ENCODE measurements at regions not wholly inside any gene's neighbourhood (a gene's known extent, or its start where the extent isn't known, plus 50 kb on each side); places are given as distances from the start of the nearest gene placed in this dataset.

- H3K36me3 ChIP-seq (ENCODE audit: control insufficient read depth in 1 of 2, insufficient read depth in 2 of 2, low read length in 2 of 2), result no peaks in the 10 kb centered on the region
- H3K9me2 ChIP-seq (ENCODE audit: insufficient read depth), result no peaks in the 10 kb centered on the region
- RAD21 ChIA-PET (ENCODE audit: low non-redundant PET in 1 of 2, low total read pairs in 2 of 2, uncharacterized antibody in 2 of 2, unreplicated experiment in 2 of 2), result no interaction called here
- no peaks in the 10 kb centered on the region for H3K4me1 ChIP-seq (ENCODE audit: control insufficient read depth in 1 of 2, insufficient read depth in 2 of 2, low read length in 2 of 2)
- no peak overlapping the region for H2AFZ ChIP-seq (ENCODE audit: low read depth, low read length, poor library complexity, severe bottlenecking)
- H3K4me2 ChIP-seq (ENCODE audit: low read length), result no peak overlapping the region
- no peaks in the 10 kb centered on the region for H4K20me1 ChIP-seq (ENCODE audit: insufficient read depth)
- H3K27me3 ChIP-seq (ENCODE audit: insufficient read depth, low read length), result no peaks in the 10 kb centered on the region
- H3K79me2 ChIP-seq (ENCODE audit: insufficient read depth, low read length), result no peaks in the 10 kb centered on the region
- no TSS peak for BruUV-seq (replicated peaks)
- intact Hi-C loops (cut with micrococcal nuclease), result no loop called here
- ATAC-seq (no peak), DNase-seq (ENCODE audit: low read depth, low spot score) (no peak)
- H3K27ac ChIP-seq (ENCODE audit: low read depth, low read length), result no peak overlapping the region
- H3K9ac ChIP-seq (ENCODE audit: low read length), result no peak overlapping the region
- H3K4me3 ChIP-seq (replicated peaks in 1 of 2; ENCODE audit: low read depth in 1 of 2, low read length in 2 of 2), result no peak overlapping the region
- POLR2A ChIA-PET, result no interaction called here
- CTCF ChIA-PET, result no interaction called here
- no peaks in the 10 kb centered on the region for H3K9me3 ChIP-seq (ENCODE audit: control insufficient read depth in 1 of 2, insufficient read depth in 1 of 2, low read depth in 1 of 2, low read length in 2 of 2)
- TF ChIP-seq JUND (IDR thresholded peaks at IDR 0.05), result no peak
- no peak for TF ChIP-seq EZH2phosphoT487 (IDR thresholded peaks at IDR 0.05; ENCODE audit: borderline replicate concordance)
- TF ChIP-seq ZFX (IDR thresholded peaks at IDR 0.05), result no peak
- TF ChIP-seq MAX (IDR thresholded peaks at IDR 0.05), result no peak
- TF ChIP-seq CEBPB (IDR thresholded peaks at IDR 0.05; ENCODE audit: low read depth), result no peak
- TF ChIP-seq SIN3A (IDR thresholded peaks at IDR 0.05; ENCODE audit: low read depth), result no peak
- TF ChIP-seq RAD21 (IDR thresholded peaks at IDR 0.05; ENCODE audit: low read depth), result no peak
- no peak for TF ChIP-seq TCF7L2 (IDR thresholded peaks at IDR 0.05; ENCODE audit: borderline replicate concordance, extremely low read depth, insufficient read depth, insufficient read length)
- TF ChIP-seq CBX3 (IDR thresholded peaks at IDR 0.05; ENCODE audit: low read depth), result no peak
- TF ChIP-seq POLR2A (IDR thresholded peaks at IDR 0.05; ENCODE audit: borderline replicate concordance, extremely low read depth, insufficient read depth, insufficient read length), result no peak
- no peak for TF ChIP-seq ATF3 (IDR thresholded peaks at IDR 0.05)
- TF ChIP-seq FOSL1 (IDR thresholded peaks at IDR 0.05; ENCODE audit: low read depth), result no peak
- TF ChIP-seq SP1 (IDR thresholded peaks at IDR 0.05; ENCODE audit: low read depth), result no peak
Observed at GRCh38 chr9:29753638-29754037, 2180.4 kb upstream of the C9orf72 start.

- intact Hi-C loops (cut with micrococcal nuclease), result no loop called here
- RAD21 ChIA-PET (ENCODE audit: low non-redundant PET in 1 of 2, low total read pairs in 2 of 2, uncharacterized antibody in 2 of 2, unreplicated experiment in 2 of 2), result no interaction called here
- H3K4me2 ChIP-seq (ENCODE audit: low read length), result no peak overlapping the region
- H2AFZ ChIP-seq (ENCODE audit: low read depth, low read length, poor library complexity, severe bottlenecking), result no peak overlapping the region
- H3K36me3 ChIP-seq (ENCODE audit: control insufficient read depth in 1 of 2, insufficient read depth in 2 of 2, low read length in 2 of 2), result no peaks in the 10 kb centered on the region
- H3K4me3 ChIP-seq (replicated peaks in 1 of 2; ENCODE audit: low read depth in 1 of 2, low read length in 2 of 2), result no peak overlapping the region
- no peaks in the 10 kb centered on the region for H3K79me2 ChIP-seq (ENCODE audit: insufficient read depth, low read length)
- H3K27me3 ChIP-seq (ENCODE audit: insufficient read depth, low read length), result no peaks in the 10 kb centered on the region
- no peaks in the 10 kb centered on the region for H4K20me1 ChIP-seq (ENCODE audit: insufficient read depth)
- BruUV-seq (replicated peaks), result no TSS peak
- H3K27ac ChIP-seq (ENCODE audit: low read depth, low read length), result no peak overlapping the region
- no peaks in the 10 kb centered on the region for H3K4me1 ChIP-seq (ENCODE audit: control insufficient read depth in 1 of 2, insufficient read depth in 2 of 2, low read length in 2 of 2)
- H3K9me2 ChIP-seq (ENCODE audit: insufficient read depth), result no peaks in the 10 kb centered on the region
- H3K9ac ChIP-seq (ENCODE audit: low read length), result no peak overlapping the region
- no peak for ATAC-seq
- POLR2A ChIA-PET, result no interaction called here
- no peak for DNase-seq (ENCODE audit: low read depth, low spot score)
- CTCF ChIA-PET, result no interaction called here
- no peaks in the 10 kb centered on the region for H3K9me3 ChIP-seq (ENCODE audit: control insufficient read depth in 1 of 2, insufficient read depth in 1 of 2, low read depth in 1 of 2, low read length in 2 of 2)
- no peak for TF ChIP-seq ZBTB33 (IDR thresholded peaks at IDR 0.05; ENCODE audit: extremely low read depth, insufficient replicate concordance, low read length)
- TF ChIP-seq SRF (IDR thresholded peaks at IDR 0.05; ENCODE audit: low read depth), result no peak
- no peak for TF ChIP-seq FOSL1 (IDR thresholded peaks at IDR 0.05; ENCODE audit: low read depth)
- TF ChIP-seq EZH2 (IDR thresholded peaks at IDR 0.05), result no peak
- no peak for TF ChIP-seq SIN3A (IDR thresholded peaks at IDR 0.05; ENCODE audit: low read depth)
- TF ChIP-seq RAD21 (IDR thresholded peaks at IDR 0.05; ENCODE audit: low read depth), result no peak
- no peak for TF ChIP-seq POLR2AphosphoS5 (IDR thresholded peaks at IDR 0.05; ENCODE audit: low read depth, low read length)
- TF ChIP-seq SP1 (IDR thresholded peaks at IDR 0.05; ENCODE audit: low read depth), result no peak
- TF ChIP-seq REST (IDR thresholded peaks at IDR 0.05; ENCODE audit: low read depth), result no peak
Observed at GRCh38 chr9:29769019-29769418, 2195.7 kb upstream of the C9orf72 start.
